ENCODE measurements at regions not wholly inside any gene's neighbourhood (a gene's known extent, or its start where the extent isn't known, plus 50 kb on each side); places are given as distances from the start of the nearest gene placed in this dataset.

DNA sequence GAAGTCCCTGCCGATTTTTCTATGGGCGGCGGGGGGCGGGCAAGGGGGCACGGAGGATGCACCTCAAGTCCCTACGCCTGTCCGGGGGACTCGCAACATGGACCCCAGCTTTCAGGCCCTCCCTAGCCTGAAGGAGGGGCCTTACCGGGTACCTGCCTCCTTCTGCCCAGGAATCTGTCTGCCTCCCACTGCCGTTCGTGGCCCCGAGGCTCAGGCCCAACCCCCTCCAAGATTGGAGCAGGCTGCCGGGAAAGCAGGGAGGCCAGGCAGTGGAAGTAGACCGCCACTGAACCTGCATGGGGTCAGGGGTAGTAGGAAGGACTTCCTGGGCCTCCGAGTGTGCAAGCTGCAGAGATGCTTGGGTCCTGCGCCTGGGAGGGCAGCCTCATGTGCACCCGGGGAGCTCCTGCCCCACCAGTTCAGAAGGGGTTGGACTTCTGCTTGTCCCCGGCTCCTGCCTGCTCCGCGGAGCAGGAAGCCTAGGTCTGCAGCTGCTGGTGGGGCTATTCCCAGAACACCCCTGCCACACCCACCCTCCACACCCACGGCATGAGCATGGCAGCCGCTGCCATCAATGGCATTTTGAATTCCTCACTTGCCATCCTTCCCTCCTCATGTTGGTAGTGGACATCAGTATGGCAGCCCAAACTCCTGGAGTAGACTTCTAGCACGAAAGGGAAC is 1312.7 kb upstream of the ACO1 start:
- Histone ChIP-seq H3K4me3 (ENCODE audit: low read length) (no peak overlapping the region), H3K4me1 (ENCODE audit: insufficient read depth, low read length) (no peaks in the 10 kb centered on the region), H3K27me3 (ENCODE audit: insufficient read depth, low read length) (no peaks in the 10 kb centered on the region), H3K9me3 (ENCODE audit: low read depth, low read length) (no peaks in the 10 kb centered on the region)

DNA sequence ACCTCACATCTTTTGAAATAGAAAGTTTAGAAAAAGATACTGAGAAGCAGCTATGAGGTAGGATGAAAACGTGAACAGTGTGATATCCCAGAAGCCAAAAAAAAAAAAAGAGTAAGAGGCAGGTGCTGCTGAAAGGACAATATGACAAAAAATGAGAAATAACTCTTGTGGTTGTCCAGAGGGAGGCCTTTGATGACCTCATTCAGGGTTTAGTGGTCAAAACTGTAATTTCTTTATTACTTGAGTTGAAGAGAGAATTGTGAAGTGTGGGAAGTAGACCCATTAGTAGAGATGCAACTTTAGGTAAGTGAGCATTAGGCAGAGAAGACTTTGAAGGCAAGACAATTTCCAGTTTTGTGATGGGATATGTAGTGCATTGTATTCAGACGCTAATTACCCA is 1306.3 kb upstream of the ACO1 start:
- Histone ChIP-seq H3K27me3 (ENCODE audit: insufficient read depth, low read length) (no peaks in the 10 kb centered on the region), H3K9me3 (ENCODE audit: low read depth, low read length) (no peaks in the 10 kb centered on the region), H3K4me3 (ENCODE audit: low read length) (no peak overlapping the region), H3K4me1 (ENCODE audit: insufficient read depth, low read length) (no peaks in the 10 kb centered on the region)

DNA sequence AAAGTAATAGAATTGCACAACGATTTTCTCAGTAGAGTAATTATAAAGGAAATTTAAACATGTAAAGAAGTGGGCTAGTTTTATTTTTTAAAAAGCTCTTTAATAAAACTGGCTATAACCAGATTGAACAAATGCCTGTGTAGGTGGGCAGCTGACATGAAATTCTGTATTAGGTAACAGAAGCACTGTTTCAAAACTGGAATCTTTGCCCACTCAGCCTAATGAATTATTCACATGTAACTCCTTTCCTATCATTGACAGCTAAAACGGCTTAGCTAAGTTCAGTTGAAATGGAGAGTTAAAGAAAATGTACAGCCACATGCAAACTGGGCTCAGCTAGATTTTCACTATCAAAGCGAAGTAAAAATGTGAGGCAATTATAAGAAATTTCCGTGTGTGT is 1300.1 kb upstream of the ACO1 start:
- no peaks in the 10 kb centered on the region for H3K9me3 ChIP-seq (ENCODE audit: low read depth, low read length)
- no peaks in the 10 kb centered on the region for H3K4me1 ChIP-seq (ENCODE audit: insufficient read depth, low read length)
- H3K4me3 ChIP-seq (ENCODE audit: low read length) = no peak overlapping the region
- no peaks in the 10 kb centered on the region for H3K27me3 ChIP-seq (ENCODE audit: insufficient read depth, low read length)

DNA sequence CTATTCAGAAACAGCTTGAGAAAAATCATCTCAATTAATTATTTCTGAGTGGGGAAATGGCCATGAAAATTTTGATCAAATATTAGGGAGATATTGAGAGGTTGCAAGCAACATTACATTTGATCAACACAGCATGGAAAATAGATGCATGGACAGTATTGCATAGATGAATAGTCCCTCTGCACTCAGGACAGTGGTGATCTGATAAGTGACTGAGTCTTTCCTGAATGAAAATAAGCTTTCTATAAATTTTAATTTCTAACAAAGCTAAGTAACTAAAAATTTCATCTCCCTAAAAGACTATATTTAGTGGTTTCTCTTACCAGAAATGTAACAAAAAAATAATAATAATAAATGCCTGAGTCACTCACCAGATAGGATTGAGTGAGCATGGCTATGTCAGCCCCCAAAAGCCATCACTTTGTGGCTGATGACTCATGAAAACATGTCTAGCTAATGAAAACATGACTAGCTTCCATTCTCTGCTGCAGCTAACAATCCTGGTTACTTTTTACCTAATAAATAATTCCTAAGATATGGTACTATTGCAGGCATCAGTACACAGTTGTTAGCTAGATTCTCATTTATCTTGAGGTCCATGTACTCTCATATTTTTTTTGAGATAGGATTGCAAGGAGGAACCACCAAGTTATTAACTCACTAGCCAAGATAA is 1294.8 kb upstream of the ACO1 start:
- Histone ChIP-seq H3K4me1 (ENCODE audit: insufficient read depth, low read length) (no peaks in the 10 kb centered on the region), H3K27me3 (ENCODE audit: insufficient read depth, low read length) (no peaks in the 10 kb centered on the region), H3K4me3 (ENCODE audit: low read length) (no peak overlapping the region), H3K9me3 (ENCODE audit: low read depth, low read length) (no peaks in the 10 kb centered on the region)

DNA sequence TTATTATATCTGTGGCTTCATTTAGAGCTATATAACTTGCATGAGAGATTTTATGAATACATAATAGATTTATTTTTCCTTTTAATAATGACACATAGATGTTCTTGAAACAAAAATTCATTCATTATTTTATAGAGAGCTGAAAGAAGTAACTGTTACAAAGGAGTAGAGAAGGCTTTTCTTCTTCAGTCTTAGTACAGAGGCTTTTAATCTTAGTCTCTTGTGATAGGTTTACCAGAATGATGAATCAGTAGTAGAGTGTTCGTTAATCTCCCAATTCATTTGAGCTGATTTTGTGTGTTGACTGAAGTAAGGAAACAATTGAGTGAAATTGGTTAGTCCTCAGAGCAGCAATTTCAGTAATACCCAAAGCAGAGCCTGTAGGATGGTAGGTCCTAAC is 1284.1 kb upstream of the ACO1 start:
- no peaks in the 10 kb centered on the region for H3K4me1 ChIP-seq (ENCODE audit: insufficient read depth, low read length)
- H3K9me3 ChIP-seq (ENCODE audit: low read depth, low read length) = no peaks in the 10 kb centered on the region
- no peaks in the 10 kb centered on the region for H3K27me3 ChIP-seq (ENCODE audit: insufficient read depth, low read length)
- no peak overlapping the region for H3K4me3 ChIP-seq (ENCODE audit: low read length)

DNA sequence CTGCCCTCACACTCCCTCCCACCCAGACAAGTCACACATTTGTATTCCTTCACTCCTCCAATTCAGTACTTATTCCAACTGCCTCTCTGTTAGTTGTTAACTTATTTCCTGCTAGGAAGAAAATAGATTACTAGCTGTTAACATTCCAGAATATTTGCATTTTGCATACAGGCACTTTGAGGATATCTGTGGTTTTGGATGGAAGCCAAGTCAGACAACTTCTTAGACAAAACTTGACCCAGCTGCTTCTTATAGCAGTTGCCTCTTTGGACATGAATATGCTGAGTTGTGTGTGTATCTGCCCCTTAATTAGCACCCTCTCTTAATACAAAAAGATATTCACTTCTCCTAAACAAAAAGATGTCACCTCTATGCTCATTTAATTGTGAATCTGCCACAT is 1280.6 kb upstream of the ACO1 start:
- Histone ChIP-seq H3K27me3 (ENCODE audit: insufficient read depth, low read length) (no peaks in the 10 kb centered on the region), H3K4me3 (ENCODE audit: low read length) (no peak overlapping the region), H3K9me3 (ENCODE audit: low read depth, low read length) (no peaks in the 10 kb centered on the region), H3K4me1 (ENCODE audit: insufficient read depth, low read length) (no peaks in the 10 kb centered on the region)

DNA sequence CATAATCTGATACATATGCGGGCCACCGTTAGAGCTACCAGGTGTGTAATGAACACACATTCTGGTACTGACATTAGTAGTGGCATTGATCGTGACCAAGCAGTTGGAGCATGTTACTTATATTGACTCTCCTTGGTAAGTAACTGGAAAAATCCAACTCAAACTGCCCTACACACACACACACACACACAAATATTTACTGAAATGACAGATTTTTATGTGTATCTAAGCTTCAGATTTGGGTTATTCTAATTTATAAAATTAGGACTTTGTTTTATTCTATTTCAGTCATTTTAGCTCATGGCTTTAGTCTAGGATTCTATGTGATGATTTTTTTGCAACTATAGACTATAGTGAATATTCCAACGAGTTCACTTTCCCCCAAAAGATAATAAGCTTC is 1280.2 kb upstream of the ACO1 start:
- no peaks in the 10 kb centered on the region for H3K4me1 ChIP-seq (ENCODE audit: insufficient read depth, low read length)
- no peak overlapping the region for H3K4me3 ChIP-seq (ENCODE audit: low read length)
- no peaks in the 10 kb centered on the region for H3K9me3 ChIP-seq (ENCODE audit: low read depth, low read length)
- no peaks in the 10 kb centered on the region for H3K27me3 ChIP-seq (ENCODE audit: insufficient read depth, low read length)

DNA sequence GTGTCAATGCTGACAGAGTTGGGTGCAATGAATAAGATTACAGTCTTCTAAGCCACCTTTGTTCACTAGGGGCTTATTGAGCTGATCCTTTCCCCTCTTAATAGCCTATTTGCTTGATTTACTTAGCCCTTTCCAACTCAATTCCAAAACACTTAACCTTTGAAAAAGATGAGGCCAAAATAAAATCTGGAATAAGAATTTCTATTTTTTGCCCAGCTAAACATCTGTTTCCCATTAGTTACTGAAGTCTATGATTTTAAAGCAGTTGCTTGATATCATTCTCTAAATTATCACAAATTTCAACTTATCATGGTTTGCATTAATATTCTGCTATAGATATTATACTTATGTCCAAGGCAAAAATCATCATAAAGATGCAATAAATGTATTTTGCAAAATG is 1272.0 kb upstream of the ACO1 start:
- no peak overlapping the region for H3K4me3 ChIP-seq (ENCODE audit: low read length)
- H3K9me3 ChIP-seq (ENCODE audit: low read depth, low read length) = no peaks in the 10 kb centered on the region
- no peaks in the 10 kb centered on the region for H3K4me1 ChIP-seq (ENCODE audit: insufficient read depth, low read length)

DNA sequence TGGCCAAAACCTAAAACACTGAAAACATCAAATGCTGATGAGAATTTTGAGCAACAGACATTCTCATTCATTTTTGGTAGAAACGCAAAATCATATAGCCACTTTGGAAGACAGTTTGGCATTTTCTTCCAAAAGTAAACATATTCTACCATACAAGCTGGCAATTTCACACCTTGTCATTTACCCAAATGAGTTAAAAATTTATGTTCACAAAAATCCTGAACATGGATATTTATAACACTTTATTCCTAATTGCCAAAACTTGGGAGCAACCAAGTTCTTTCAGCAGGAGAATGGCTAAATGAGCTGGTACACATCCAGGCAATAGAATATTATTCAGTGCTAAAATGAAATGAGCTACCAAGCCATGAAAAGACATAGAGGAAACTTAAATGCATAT is 1270.1 kb upstream of the ACO1 start:
- no peaks in the 10 kb centered on the region for H3K9me3 ChIP-seq (ENCODE audit: low read depth, low read length)
- no peaks in the 10 kb centered on the region for H3K4me1 ChIP-seq (ENCODE audit: insufficient read depth, low read length)
- no peak overlapping the region for H3K4me3 ChIP-seq (ENCODE audit: low read length)
- no peaks in the 10 kb centered on the region for H3K27me3 ChIP-seq (ENCODE audit: insufficient read depth, low read length)

More for the DNA sequence above, 1272.0 kb upstream of the ACO1 start:
- H3K27me3 ChIP-seq (ENCODE audit: insufficient read depth, low read length) = no peaks in the 10 kb centered on the region

DNA sequence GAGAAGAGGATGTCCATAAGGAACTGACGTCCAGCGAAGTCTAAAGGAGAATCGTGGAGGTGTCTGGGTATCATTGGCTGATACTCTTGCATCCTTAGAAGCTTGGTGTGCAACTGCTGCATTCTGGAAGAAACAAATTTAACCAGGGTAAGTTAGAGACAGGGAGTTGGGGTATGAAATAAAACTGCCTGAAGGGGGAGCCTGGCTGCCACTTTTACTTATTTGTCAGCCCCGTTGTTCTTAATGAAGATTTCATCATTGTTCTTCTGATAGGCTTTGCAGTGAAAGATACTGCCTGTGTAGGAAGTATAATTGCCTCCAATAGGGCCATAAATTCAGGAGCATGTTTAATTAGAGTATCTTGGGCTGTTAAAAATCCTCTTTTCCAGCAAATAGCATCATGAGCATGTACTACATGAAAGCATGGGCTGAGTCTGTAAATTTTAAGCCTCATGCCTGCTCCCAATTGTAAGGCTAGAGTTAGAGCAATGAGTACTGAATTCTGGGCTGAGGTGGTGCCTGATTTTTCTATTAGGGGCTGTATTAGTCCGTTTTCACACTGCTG is 1264.5 kb upstream of the ACO1 start:
- Histone ChIP-seq H3K4me3 (ENCODE audit: low read length) (no peak overlapping the region), H3K27me3 (ENCODE audit: insufficient read depth, low read length) (no peaks in the 10 kb centered on the region), H3K4me1 (ENCODE audit: insufficient read depth, low read length) (no peaks in the 10 kb centered on the region), H3K9me3 (ENCODE audit: low read depth, low read length) (no peaks in the 10 kb centered on the region)

DNA sequence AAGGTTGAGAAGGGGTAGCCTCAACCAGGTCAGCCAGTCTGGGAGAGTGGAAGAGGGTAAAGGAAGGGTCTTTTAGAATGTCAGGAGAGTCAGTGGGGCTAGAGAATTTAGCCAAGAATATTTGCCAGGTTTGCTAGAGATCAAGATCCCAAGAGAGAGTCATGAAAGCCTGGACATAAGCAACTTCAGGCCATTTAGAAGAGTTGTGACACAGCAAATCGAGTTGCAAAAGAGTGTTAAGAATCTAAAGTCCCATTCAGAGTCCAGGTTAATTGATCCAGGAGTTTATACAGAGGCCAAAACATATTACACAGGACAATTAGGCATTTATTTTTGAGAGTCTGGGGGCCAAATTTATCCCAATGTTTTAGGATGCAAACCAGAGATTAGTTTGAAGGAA is 1260.1 kb upstream of the ACO1 start:
- Histone ChIP-seq H3K27me3 (ENCODE audit: insufficient read depth, low read length) (no peaks in the 10 kb centered on the region), H3K4me1 (ENCODE audit: insufficient read depth, low read length) (no peaks in the 10 kb centered on the region), H3K9me3 (ENCODE audit: low read depth, low read length) (no peaks in the 10 kb centered on the region), H3K4me3 (ENCODE audit: low read length) (no peak overlapping the region)

DNA sequence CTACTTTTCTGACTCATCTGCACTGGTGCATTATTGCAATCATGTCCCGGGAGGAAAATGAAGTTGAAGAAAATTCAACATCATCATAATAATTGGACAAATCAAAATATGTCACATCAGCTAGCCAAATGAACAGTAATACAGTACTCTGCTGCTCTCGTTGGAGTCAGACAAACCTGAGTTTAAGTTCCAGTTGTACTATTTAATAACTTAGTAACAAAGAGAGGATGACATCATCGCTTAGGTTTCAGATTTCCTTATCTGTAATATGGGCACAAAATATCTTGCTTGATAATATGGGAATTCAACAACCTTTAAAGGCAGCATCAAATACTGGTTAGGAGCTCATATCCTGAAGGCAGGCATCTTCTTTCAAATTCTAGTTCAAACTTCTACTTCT is 1248.9 kb upstream of the ACO1 start:
- Histone ChIP-seq H3K4me3 (ENCODE audit: low read length) (no peak overlapping the region), H3K4me1 (ENCODE audit: insufficient read depth, low read length) (no peaks in the 10 kb centered on the region), H3K9me3 (ENCODE audit: low read depth, low read length) (no peaks in the 10 kb centered on the region), H3K27me3 (ENCODE audit: insufficient read depth, low read length) (no peaks in the 10 kb centered on the region)

DNA sequence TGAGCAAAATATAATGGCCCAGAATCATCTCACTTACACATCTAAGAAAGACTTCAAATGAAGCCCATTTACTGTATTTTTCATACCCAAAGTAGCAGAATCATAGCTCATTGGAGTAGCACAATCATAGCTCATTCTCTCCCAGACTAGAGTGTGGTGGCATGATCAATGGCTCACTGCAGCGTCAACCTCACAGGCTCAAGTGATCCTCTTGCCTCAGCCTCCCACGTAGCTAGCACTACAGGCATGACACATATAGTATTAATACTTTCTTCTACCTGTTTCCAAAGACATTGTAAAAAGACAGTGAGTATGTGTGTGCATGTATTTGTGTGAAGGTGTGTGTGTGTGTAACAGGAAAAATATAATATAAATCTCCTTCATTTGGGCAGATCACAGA is 1247.9 kb upstream of the ACO1 start:
- Histone ChIP-seq H3K9me3 (ENCODE audit: low read depth, low read length) (no peaks in the 10 kb centered on the region), H3K4me3 (ENCODE audit: low read length) (no peak overlapping the region), H3K27me3 (ENCODE audit: insufficient read depth, low read length) (no peaks in the 10 kb centered on the region), H3K4me1 (ENCODE audit: insufficient read depth, low read length) (no peaks in the 10 kb centered on the region)

DNA sequence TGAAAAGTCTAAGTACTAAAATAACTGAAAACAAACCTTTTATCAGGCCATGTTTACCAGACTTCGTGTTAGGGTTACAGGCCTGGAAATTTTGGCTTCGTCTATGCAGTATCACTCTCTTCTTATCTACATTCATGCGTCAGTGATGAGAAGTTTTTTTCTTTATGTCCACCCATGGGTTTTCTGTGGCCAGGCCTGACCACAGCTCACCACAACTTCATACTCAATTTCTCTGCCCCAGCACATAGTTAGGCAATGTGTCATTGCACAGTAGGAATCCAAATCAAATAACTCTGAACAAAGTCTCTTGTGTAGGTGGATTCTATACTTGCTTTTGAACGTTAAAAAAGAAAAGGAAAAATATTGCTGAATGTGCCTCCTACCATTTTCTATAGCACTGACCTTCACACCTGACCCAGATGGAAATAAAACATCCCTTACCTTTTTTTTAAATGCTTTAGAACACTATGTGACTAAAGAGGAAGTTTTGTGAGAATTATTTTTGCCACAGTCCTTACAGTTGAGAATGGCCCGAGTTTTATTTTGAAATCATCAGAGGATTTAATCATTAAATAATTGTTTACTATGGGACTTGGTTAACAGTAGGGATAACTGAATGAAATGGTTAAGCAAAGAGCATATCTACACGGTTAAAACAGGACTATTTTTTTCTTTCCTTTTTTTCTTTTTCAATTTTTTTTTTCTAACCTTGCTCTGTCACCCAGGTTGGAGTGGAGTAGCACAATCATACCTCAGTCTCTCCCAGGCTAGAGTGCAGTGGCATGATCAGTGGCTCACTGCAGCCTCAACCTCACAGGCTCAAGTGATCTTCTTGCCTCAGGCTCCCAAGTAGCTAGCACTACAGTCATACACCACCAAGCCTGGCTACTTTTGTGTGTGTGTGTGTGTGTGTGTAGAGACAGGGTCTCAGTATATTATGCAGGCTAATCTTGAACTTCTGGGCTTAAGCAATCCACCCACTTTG is 1247.0 kb upstream of the ACO1 start:
- Histone ChIP-seq H3K27me3 (ENCODE audit: insufficient read depth, low read length) (no peaks in the 10 kb centered on the region), H3K4me3 (ENCODE audit: low read length) (no peak overlapping the region), H3K4me1 (ENCODE audit: insufficient read depth, low read length) (no peaks in the 10 kb centered on the region), H3K9me3 (ENCODE audit: low read depth, low read length) (no peaks in the 10 kb centered on the region)

DNA sequence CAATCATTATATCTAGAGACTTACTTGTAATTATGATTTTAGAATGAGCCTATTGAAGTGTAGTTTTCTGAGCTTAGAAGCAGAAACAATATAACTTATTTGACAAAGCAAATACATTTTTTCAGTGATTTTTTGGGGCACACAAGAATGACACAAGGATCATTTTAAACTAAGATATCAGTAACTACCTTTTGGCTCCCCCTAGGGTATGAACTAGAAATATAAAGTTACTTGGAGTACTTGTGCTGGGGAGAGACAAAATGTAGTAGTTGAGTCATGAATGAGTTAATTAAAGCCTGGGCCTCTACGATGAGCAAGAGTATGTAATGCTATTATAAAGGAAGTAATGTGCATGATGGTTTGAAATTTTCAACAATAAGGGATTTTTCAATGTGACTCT is 1244.1 kb upstream of the ACO1 start:
- Histone ChIP-seq H3K9me3 (ENCODE audit: low read depth, low read length) (no peaks in the 10 kb centered on the region), H3K4me3 (ENCODE audit: low read length) (no peak overlapping the region), H3K27me3 (ENCODE audit: insufficient read depth, low read length) (no peaks in the 10 kb centered on the region), H3K4me1 (ENCODE audit: insufficient read depth, low read length) (no peaks in the 10 kb centered on the region)
